Fibroblast of peridontal ligament (primary cell): ENCODE measurements at regions not wholly inside any gene's neighbourhood (a gene's known extent, or its start where the extent isn't known, plus 50 kb on each side); places are given as distances from the start of the nearest gene placed in this dataset.

Experiments used
- DNase-seq: peaks from one replicate; pipeline ENCODE4 v3.0.0-alpha.2; 2010; ENCODE audit errors: extremely low read depth

- peak; percentile 66 for DNase-seq
Measured at GRCh38 chr6:81241126-81242041, 511.1 kb downstream of the TENT5A start.

- no peak for DNase-seq
Measured at GRCh38 chr6:81238390-81238789, 514.1 kb downstream of the TENT5A start.

- DNase-seq = no peak
Measured at GRCh38 chr6:81237226-81237625, 515.3 kb downstream of the TENT5A start.

GRCh38 chr6:81235512-81235911, 517.0 kb downstream of the TENT5A start:
- no peak for DNase-seq

GRCh38 chr6:81233990-81234389, 518.5 kb downstream of the TENT5A start:
- DNase-seq = no peak

GRCh38 chr6:81228912-81229555, 523.4 kb downstream of the TENT5A start:
- DNase-seq = peak; percentile 90

- no peak for DNase-seq
Measured at GRCh38 chr6:81226957-81227356, 525.5 kb downstream of the TENT5A start.

- no peak for DNase-seq
Measured at GRCh38 chr6:81216668-81217067, 535.8 kb downstream of the TENT5A start.

- DNase-seq = no peak
Measured at GRCh38 chr6:81215092-81215432, 537.4 kb downstream of the TENT5A start.

GRCh38 chr6:81214414-81215091, 537.9 kb downstream of the TENT5A start:
- DNase-seq = no peak

GRCh38 chr6:81204731-81205130, 547.8 kb downstream of the TENT5A start:
- peak; percentile 59 for DNase-seq

- no peak for DNase-seq
Measured at GRCh38 chr6:81194374-81194773, 558.1 kb downstream of the TENT5A start.

- DNase-seq = peak; percentile 83
Measured at GRCh38 chr6:81172056-81172740, 580.3 kb downstream of the TENT5A start.

GRCh38 chr6:81169166-81169565, 583.3 kb downstream of the TENT5A start:
- peak; percentile 40 for DNase-seq

GRCh38 chr6:81166770-81167169, 585.7 kb downstream of the TENT5A start:
- DNase-seq = peak; percentile 72

GRCh38 chr6:81158956-81159355, 593.5 kb downstream of the TENT5A start:
- no peak for DNase-seq

- DNase-seq = peak; percentile 38
Measured at GRCh38 chr6:81148751-81149150, 603.7 kb downstream of the TENT5A start.

- no peak for DNase-seq
Measured at GRCh38 chr6:81145506-81145905, 607.0 kb downstream of the TENT5A start.

GRCh38 chr6:81144346-81144745, 608.1 kb downstream of the TENT5A start:
- DNase-seq = no peak

GRCh38 chr6:81138236-81138635, 614.2 kb downstream of the TENT5A start:
- DNase-seq = peak; percentile 8

GRCh38 chr6:81130969-81131368, 621.5 kb downstream of the TENT5A start:
- no peak for DNase-seq

GRCh38 chr6:81130061-81130460, 622.4 kb downstream of the TENT5A start:
- DNase-seq = peak; percentile 12
